Activated CD4-positive, alpha-beta T cell treated with anti-CD3 and anti-CD28 coated beads for 36 hours (primary cell): ENCODE measurements at regions not wholly inside any gene's neighbourhood (a gene's known extent, or its start where the extent isn't known, plus 50 kb on each side); places are given as distances from the start of the nearest gene placed in this dataset.
A peak's percentile ranks its signal among the peaks of the same experiment; 100 is the strongest.

Experiments
- ATAC-seq: fragments of 200-7000 bp; cut with Tn5 transposase; one replicate; pipeline ENCODE4 v1.10.0; 2021; ENCODE audit warnings: mild to moderate bottlenecking, moderate library complexity
- CTCF ChIA-PET: fragments of 350-600 bp; sonication (Branson Sonifier 250); formaldehyde crosslinking; loops from one replicate; lab custom pipeline; 2021; ENCODE audit warnings: antibody characterized with exemption; lab: Charles Lee
- POLR2A ChIA-PET: fragments of 350-600 bp; sonication (Branson Sonifier 250); formaldehyde crosslinking; loops from one replicate; lab custom pipeline; 2021; ENCODE audit warnings: antibody characterized with exemption, inconsistent platforms; lab: Charles Lee
- DNase-seq: peaks from one replicate; pipeline ENCODE4 v3.0.0-alpha.2; 2020
- H3K27ac Mint-ChIP-seq: one replicate; pipeline ENCODE4 v1.8.0; 2021; ENCODE audit warnings: mixed read lengths
- H3K27me3 Mint-ChIP-seq: one replicate; pipeline ENCODE4 v1.8.0; 2021; ENCODE audit warnings: mixed read lengths
- H3K36me3 Mint-ChIP-seq: one replicate; pipeline ENCODE4 v1.8.0; 2021; ENCODE audit warnings: low read depth, mixed read lengths
- H3K4me1 Mint-ChIP-seq: one replicate; pipeline ENCODE4 v1.8.0; 2021; ENCODE audit warnings: mixed read lengths
- H3K4me3 Mint-ChIP-seq: one replicate; pipeline ENCODE4 v1.8.0; 2021; ENCODE audit warnings: mild to moderate bottlenecking, moderate library complexity, mixed read lengths
- H3K9me3 Mint-ChIP-seq: one replicate; pipeline ENCODE4 v1.8.0; 2021; ENCODE audit warnings: low read depth, mixed read lengths
- intact Hi-C, 2 experiments: fragments of 100-400 bp; cut with DNase I in 1 of 2; cut with micrococcal nuclease in 1 of 2; formaldehyde crosslinking; loops; one replicate each; pipeline versions ENCODE4 v1.14.2 to v1.15.1; 2022 to 2024; cut with DNase I, micrococcal nuclease

DNA sequence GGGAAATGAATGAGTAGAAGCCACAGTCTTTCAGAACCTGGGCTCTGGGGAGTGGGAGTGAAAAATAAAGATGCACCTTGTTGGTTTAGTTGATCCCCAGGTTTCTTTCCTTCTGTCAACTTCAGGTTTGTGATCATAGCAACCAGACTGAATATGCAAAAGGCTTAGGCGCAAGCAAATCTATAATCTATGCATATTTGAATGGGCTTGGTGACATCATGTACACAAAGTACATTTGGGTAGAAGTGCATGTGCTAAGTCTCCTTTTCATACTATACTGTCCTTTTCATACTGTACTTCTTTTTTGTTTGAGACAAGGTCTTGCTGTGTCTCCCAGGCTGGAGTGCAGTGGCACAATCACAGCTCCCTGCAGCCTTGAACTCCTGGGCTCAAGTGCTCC is 132.4 kb upstream of the C2CD4B start:
- Mint-ChIP-seq H3K4me3 (no peak overlapping the region), H3K4me1 (no peaks in the 10 kb centered on the region), H3K9me3 (peaks cover 2% of the 10 kb centered on the region), H3K36me3 (peaks cover 2% of the 10 kb centered on the region), H3K27ac (no peak overlapping the region), H3K27me3 (peaks cover 20% of the 10 kb centered on the region)
- intact Hi-C loops: no loop called here
- POLR2A ChIA-PET: no interaction called here
- DNase-seq (no peak), ATAC-seq (no peak)
- CTCF ChIA-PET: interaction anchor here (2.3 kb wide), 1 partner anchor 10 kb away, joined by 10 read pairs; no protein-coding TSS in a partner anchor

DNA sequence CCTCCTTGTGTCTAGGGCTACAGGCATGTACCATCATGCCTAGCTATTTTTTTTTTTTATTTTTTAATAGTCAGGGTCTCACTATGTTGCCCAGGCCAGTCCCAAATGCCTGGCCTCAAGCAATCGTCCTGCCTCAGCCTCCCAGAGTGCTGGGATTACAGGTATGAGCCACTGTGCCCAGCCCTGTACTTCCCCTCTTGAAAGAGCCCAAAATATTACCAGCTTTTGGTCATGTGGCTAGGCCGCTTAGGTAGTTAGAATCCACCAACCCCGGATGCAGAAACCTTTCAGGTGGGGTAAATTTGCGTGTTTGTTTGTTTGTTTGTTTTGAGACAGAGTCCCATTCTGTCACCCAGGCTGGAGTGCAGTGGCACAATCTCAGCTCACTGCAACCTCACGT is 132.8 kb upstream of the C2CD4B start:
- ChIA-PET CTCF (interaction anchor here (2.3 kb wide), 1 partner anchor 9 kb away, joined by 10 read pairs; no protein-coding TSS in a partner anchor), POLR2A (no interaction called here)
- Mint-ChIP-seq H3K4me1 (no peaks in the 10 kb centered on the region), H3K27ac (no peak overlapping the region), H3K27me3 (peaks cover 20% of the 10 kb centered on the region), H3K36me3 (peaks cover 2% of the 10 kb centered on the region), H3K9me3 (peaks cover 2% of the 10 kb centered on the region), H3K4me3 (no peak overlapping the region)
- no peak for ATAC-seq
- intact Hi-C loops: no loop called here
- DNase-seq: no peak

DNA sequence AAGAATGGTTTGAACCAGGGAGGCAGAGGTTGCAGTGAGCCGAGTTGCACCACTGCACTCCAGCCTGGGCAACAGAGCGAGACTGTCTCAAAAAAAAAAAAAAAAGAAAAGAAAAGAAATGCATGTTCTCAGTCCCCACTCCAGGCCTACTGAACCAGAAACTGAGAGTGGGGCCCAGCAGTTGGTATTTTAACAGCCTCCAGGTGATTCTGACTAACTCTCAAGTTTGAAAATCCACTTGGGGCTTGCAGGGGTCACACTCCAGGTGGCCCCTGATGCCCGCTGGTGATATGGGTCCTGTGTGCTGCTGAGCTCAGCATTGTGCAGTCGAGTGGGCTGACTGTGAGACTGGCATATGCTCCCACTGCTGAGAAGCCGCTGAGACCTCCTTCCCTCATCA is 133.7 kb upstream of the C2CD4B start:
- H3K27ac Mint-ChIP-seq: no peak overlapping the region
- no peak overlapping the region for H3K4me3 Mint-ChIP-seq
- H3K4me1 Mint-ChIP-seq: no peaks in the 10 kb centered on the region
- peaks cover 2% of the 10 kb centered on the region for H3K9me3 Mint-ChIP-seq
- H3K27me3 Mint-ChIP-seq: peaks cover 12% of the 10 kb centered on the region
- ATAC-seq: no peak
- ChIA-PET CTCF (no interaction called here), POLR2A (no interaction called here)
- intact Hi-C loops: no loop called here
- DNase-seq: no peak
- peaks cover 2% of the 10 kb centered on the region for H3K36me3 Mint-ChIP-seq

DNA sequence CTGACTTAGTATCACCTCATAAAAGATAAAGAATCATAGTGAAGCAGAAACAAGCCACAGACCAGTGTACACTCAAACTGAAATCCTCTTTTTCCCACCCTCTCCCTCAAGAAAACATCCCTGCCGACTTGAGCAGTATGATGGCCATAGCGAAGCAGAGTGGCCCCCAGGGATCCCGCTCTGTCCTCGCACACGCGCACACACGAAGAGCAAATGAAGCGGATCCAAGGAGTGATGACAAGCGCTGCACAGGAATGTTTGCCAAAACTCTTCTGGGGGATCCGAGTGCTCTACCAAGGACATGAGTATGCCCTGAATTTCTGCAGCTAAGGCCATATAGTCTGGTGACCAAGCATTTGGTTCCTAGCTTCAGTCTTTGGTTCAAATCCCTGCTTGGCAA is 134.5 kb upstream of the C2CD4B start:
- Mint-ChIP-seq H3K27me3 (peaks cover 10% of the 10 kb centered on the region), H3K4me3 (no peak overlapping the region), H3K9me3 (peaks cover under 1% of the 10 kb centered on the region), H3K4me1 (no peaks in the 10 kb centered on the region), H3K36me3 (no peaks in the 10 kb centered on the region), H3K27ac (no peak overlapping the region)
- no peak for DNase-seq
- intact Hi-C loops: no loop called here
- ATAC-seq: no peak
- POLR2A ChIA-PET: no interaction called here
- CTCF ChIA-PET: no interaction called here

DNA sequence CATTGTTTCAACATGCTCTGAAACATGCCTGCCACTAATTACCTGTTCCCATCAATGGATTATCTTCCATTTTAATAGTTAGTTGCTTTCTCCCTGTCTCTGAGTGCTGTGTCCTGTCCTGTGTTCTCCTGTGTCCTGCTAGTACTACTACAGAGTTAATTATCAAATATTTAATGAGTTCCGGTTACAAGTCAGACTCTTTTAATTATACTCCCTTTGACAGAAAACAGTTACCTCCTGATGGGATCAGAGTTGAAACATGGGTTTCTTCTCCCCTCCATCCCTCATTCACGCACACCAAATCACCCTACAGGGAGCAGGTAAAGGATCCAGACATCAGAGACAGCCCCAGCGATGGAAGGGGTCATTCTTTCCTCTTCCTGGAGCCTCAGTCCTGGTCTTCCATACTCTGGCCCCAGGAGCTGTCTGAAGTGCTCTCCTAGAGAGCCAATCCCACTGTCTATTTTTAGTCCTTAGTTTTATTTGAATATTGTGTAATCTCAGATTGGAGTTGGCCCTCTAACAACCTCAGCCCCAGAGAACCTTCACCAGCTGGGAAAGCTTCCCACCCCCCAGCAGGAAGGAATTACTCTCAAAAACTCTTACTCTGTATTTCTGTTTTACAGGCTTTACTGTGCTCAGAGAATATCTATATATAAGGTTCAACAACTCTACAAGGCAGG is 137.0 kb upstream of the C2CD4B start:
- H3K27me3 Mint-ChIP-seq: peaks cover 15% of the 10 kb centered on the region
- ATAC-seq (no peak), DNase-seq (no peak)
- CTCF ChIA-PET: interaction anchor here (0.6 kb wide), 1 partner anchor 225 kb away, joined by 3 read pairs; no protein-coding TSS in a partner anchor
- intact Hi-C loops: no loop called here
- POLR2A ChIA-PET: no interaction called here
- no peak overlapping the region for H3K27ac Mint-ChIP-seq
- no peaks in the 10 kb centered on the region for H3K36me3 Mint-ChIP-seq
- no peaks in the 10 kb centered on the region for H3K9me3 Mint-ChIP-seq
- H3K4me1 Mint-ChIP-seq: peaks cover 5% of the 10 kb centered on the region
- H3K4me3 Mint-ChIP-seq: no peak overlapping the region

DNA sequence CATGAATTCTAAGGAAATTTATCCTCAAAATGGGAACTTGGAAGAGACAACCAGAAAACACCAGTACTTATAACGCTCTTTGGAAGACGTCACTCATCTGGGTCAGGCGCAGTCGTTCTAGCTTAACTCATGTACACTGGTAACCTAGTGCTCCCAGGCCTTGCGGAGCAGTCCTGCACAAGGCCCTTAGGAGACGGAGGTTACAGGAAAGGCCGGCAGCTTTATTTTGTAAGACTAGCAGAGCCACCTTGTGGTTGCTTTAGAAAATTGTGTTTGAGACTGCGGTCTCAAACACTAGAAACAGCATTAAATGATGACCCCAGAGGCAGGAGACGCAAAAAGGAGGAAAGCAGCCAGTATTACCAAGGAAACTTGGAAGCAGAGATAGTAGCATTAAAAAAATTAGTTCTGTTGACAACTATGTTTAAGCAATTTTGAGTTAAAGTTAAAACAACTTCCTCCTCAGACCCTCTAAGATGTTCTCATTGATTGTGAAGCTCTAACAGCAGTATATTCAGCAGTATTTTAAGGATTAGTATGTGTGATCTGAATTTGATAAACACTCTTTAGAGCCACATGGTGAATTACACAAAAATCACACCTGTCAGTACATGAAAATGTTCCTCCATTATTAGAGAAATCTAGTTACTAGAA is 141.9 kb upstream of the C2CD4B start:
- no peak overlapping the region for H3K4me3 Mint-ChIP-seq
- POLR2A ChIA-PET: no interaction called here

DNA sequence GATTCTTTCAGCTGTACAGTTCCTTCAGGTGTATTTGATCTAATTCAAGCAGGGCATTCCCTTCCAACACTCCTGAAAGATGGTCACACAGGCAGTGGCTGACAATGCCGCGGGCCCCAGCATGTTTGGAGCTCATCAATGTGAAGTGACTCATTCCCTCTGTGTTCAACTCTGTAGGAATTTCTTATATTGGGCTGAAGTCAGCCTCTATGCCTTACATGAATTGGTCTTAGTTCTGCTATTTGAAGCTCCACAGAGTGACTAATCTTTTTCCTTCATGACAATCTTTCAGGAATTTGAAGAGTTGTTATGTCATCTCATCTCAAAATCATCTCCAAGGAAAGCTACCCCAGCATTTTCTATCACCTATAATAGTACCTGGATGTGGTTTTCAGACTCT is 142.5 kb upstream of the C2CD4B start:
- Mint-ChIP-seq H3K4me1 (peaks cover 5% of the 10 kb centered on the region), H3K27me3 (peaks cover 42% of the 10 kb centered on the region), H3K36me3 (no peaks in the 10 kb centered on the region), H3K4me3 (no peak overlapping the region), H3K27ac (no peak overlapping the region), H3K9me3 (peaks cover 2% of the 10 kb centered on the region)
- ChIA-PET CTCF (interaction anchor here (0.7 to 1.8 kb wide), 7 partner anchors 10 to 474 kb away, joined by 3 to 10 read pairs (median 4); no protein-coding TSS in a partner anchor), POLR2A (no interaction called here)
- intact Hi-C loops: loop anchor here in 1 of 2 experiments (2.0 kb wide), 1 partner anchor 435 kb away; no protein-coding TSS in a partner anchor
- DNase-seq (no peak), ATAC-seq (no peak)

More for the DNA sequence above, 141.9 kb upstream of the C2CD4B start:
- Mint-ChIP-seq H3K27ac (no peak overlapping the region), H3K9me3 (peaks cover under 1% of the 10 kb centered on the region), H3K4me1 (peaks cover 5% of the 10 kb centered on the region), H3K27me3 (peaks cover 37% of the 10 kb centered on the region), H3K36me3 (no peaks in the 10 kb centered on the region)
- DNase-seq: peak; percentile 33
- CTCF ChIA-PET: interaction anchor here (0.7 to 1.8 kb wide), 15 partner anchors 9 to 486 kb away, joined by 3 to 10 read pairs (median 3); no protein-coding TSS in a partner anchor
- intact Hi-C loops: loop anchor here in 1 of 2 experiments (2.0 kb wide), 1 partner anchor 434 kb away; no protein-coding TSS in a partner anchor
- no peak for ATAC-seq

DNA sequence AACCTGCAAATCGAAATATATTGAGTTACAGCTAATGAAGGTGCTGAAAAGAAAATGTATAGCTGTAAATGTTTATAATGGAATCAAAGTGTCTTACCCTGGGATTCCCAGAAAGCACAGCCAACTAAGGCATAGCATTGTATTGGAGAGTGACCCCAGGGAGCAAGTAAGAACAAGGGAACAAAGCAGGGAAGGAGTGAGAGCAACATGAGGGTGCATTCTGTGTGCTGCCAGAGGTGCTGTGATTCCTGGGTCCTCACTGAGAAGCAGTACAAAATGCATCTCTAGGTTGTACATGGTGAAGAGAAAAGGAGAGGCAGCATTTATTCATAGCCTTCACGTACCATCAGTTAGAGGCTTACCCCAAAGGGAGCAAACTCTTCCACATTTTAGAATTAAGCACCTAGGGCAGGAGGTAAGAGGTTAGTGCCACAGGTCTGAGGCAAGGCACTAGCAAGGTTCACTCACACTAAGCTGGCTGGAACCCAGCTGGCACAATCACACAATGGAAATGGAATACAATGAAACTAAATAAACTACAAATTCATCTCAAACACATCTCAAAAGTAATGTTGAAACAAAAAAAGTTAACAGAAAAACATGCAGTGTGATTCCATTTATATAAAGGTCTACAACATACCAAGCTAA is 151.5 kb upstream of the C2CD4B start:
- Mint-ChIP-seq H3K4me3 (no peak overlapping the region), H3K4me1 (no peaks in the 10 kb centered on the region), H3K27me3 (peaks cover 28% of the 10 kb centered on the region), H3K9me3 (peaks cover 2% of the 10 kb centered on the region), H3K27ac (no peak overlapping the region), H3K36me3 (no peaks in the 10 kb centered on the region)
- ChIA-PET POLR2A (no interaction called here), CTCF (interaction anchor here (0.7 to 1.2 kb wide), 2 partner anchors 10 to 54 kb away, joined by 3 to 4 read pairs; no protein-coding TSS in a partner anchor)
- intact Hi-C loops: no loop called here
- ATAC-seq (no peak), DNase-seq (no peak)

DNA sequence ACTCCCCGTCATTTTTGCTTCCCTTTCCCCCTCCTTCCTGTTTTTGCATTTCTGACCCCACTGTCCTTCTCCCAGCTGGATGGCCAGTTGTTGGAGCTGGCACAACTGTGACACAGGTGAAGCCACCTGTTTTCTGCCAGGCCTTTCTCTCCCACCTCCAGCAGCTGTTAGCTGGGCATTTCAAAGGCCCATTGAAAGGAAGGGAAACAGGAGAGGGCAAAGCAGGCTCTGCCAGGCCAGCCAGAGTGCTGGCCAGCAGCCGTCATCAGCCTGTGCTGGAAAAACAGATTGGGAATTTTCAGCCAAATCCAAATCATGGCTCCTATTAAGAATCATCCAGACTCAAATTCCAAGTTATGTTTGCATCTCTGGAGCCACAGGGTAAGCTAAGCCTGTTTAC is 155.2 kb upstream of the C2CD4B start:
- ChIA-PET CTCF (interaction anchor here (1.0 kb wide), 1 partner anchor 13 kb away, joined by 4 read pairs; no protein-coding TSS in a partner anchor), POLR2A (no interaction called here)
- no peaks in the 10 kb centered on the region for H3K36me3 Mint-ChIP-seq

DNA sequence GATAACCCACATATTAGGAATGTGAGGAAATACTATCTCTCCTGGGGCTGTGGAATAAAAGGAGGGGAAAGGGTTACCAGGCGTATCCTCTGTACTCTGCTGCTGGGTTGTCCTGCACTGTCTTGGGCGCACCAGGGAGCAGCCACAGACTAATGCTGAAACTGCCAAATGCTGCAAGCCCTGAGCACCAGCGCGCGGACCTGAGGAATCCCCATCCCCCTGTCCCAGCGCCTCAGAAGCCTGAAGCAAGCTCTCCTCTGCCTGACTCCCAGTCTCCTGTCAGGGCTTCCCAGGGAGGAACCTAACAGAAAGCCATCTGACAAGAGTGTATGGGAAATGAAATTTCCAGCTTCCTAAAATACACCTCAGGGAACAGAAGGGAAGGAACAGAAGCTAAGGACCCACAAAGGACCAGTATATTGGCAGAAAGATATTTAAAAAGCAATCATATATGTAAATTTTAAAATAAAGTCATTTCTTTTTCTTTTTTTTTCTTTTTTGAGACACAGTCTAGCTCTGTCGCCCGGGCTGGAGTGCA is 158.3 kb upstream of the C2CD4B start:
- H3K27ac Mint-ChIP-seq: no peak overlapping the region
- intact Hi-C loops: no loop called here
- ChIA-PET CTCF (no interaction called here), POLR2A (no interaction called here)
- ATAC-seq (no peak), DNase-seq (no peak)
- H3K4me1 Mint-ChIP-seq: no peaks in the 10 kb centered on the region
- H3K36me3 Mint-ChIP-seq: no peaks in the 10 kb centered on the region
- no peak overlapping the region for H3K4me3 Mint-ChIP-seq
- peaks cover 6% of the 10 kb centered on the region for H3K27me3 Mint-ChIP-seq
- H3K9me3 Mint-ChIP-seq: no peaks in the 10 kb centered on the region

More for the DNA sequence above, 155.2 kb upstream of the C2CD4B start:
- Mint-ChIP-seq H3K27me3 (peaks cover 16% of the 10 kb centered on the region), H3K4me1 (no peaks in the 10 kb centered on the region), H3K4me3 (no peak overlapping the region), H3K27ac (no peak overlapping the region), H3K9me3 (no peaks in the 10 kb centered on the region)
- ATAC-seq (no peak), DNase-seq (no peak)
- intact Hi-C loops: no loop called here

DNA sequence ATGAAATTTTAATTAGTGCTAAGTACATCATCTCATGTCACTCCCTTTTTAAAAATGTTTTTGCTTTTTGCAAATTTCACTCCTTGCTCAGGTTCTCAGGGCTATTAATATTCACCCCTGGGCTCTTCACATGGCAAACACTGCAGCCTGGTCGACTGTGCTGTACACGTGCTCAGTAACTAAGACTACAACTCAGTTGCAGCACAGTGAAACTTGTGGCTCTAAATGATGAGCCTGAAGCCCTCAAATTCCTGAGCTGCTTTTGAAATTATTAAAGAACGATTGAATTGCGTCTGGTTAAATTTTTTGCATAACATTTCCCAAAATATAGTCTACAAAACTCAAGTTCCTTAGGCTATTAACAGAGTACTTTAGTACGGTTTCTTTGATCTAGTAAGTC is 159.3 kb upstream of the C2CD4B start:
- Mint-ChIP-seq H3K4me1 (no peaks in the 10 kb centered on the region), H3K9me3 (no peaks in the 10 kb centered on the region), H3K27me3 (peaks cover 6% of the 10 kb centered on the region), H3K4me3 (no peak overlapping the region), H3K36me3 (no peaks in the 10 kb centered on the region), H3K27ac (no peak overlapping the region)
- ChIA-PET POLR2A (no interaction called here), CTCF (no interaction called here)
- DNase-seq (no peak), ATAC-seq (no peak)
- intact Hi-C loops: no loop called here
